DND-41 (cell line): ENCODE measurements at regions not wholly inside any gene's neighbourhood (a gene's known extent, or its start where the extent isn't known, plus 50 kb on each side); places are given as distances from the start of the nearest gene placed in this dataset.

ENCODE experiments used
- ATAC-seq: fragments of 200-7000 bp; cut with Tn5 transposase; 3 replicates; pipeline ENCODE4 v1.9.1; 2021; ENCODE audit warnings: low read depth; ENCODE audit not compliant: insufficient read depth
- DNase-seq: peaks from one replicate; pipeline ENCODE4 v3.0.0-alpha.2; 2020
- H2AFZ ChIP-seq: 2 replicates; pipeline ENCODE4 v1.6.0; 2012; ENCODE audit warnings: low read depth, low read length
- H3K27ac ChIP-seq: 2 replicates; pipeline ENCODE4 v1.5.1; 2012; ENCODE audit warnings: low read length, inconsistent platforms
- H3K27me3 ChIP-seq: fragments of 200-600 bp; sonication (generic); 2 replicates; pipeline ENCODE4 v1.6.0; 2012; ENCODE audit warnings: low read length, mild to moderate bottlenecking, inconsistent platforms; ENCODE audit not compliant: insufficient read depth, poor library complexity
- H3K36me3 ChIP-seq: 2 replicates; pipeline ENCODE4 v1.5.1; 2012; ENCODE audit warnings: low read length, inconsistent platforms; ENCODE audit not compliant: insufficient read depth
- H3K4me1 ChIP-seq: 2 replicates; pipeline ENCODE4 v1.5.1; 2012; ENCODE audit warnings: mild to moderate bottlenecking, low read length; ENCODE audit not compliant: insufficient read depth
- H3K4me2 ChIP-seq: 2 replicates; pipeline ENCODE4 v1.6.0; 2012; ENCODE audit warnings: mild to moderate bottlenecking, moderate library complexity, low read length, inconsistent platforms; ENCODE audit not compliant: insufficient read depth
- H3K4me3 ChIP-seq, 2 experiments: fragments of 200-600 bp in 1 of 2; shearing (Covaris generic) in 1 of 2; 2 replicates each; pipeline ENCODE4 v1.5.1; 2012 to 2016; ENCODE audit warnings: inconsistent platforms in 2 of 2, low read length in 2 of 2, mild to moderate bottlenecking in 2 of 2, low read depth in 1 of 2, moderate library complexity in 1 of 2
- H3K79me2 ChIP-seq: 2 replicates; pipeline ENCODE4 v1.6.0; 2012; ENCODE audit warnings: low read length, inconsistent platforms; ENCODE audit not compliant: insufficient read depth
- H3K9ac ChIP-seq: 2 replicates; pipeline ENCODE4 v1.6.0; 2012; ENCODE audit warnings: low read depth, mild to moderate bottlenecking, inconsistent platforms, low read length, moderate library complexity
- H3K9me3 ChIP-seq: 2 replicates; pipeline ENCODE4 v1.5.1; 2012; ENCODE audit warnings: low read length, moderate library complexity, mild to moderate bottlenecking, inconsistent platforms; ENCODE audit not compliant: insufficient read depth, severe bottlenecking
- H4K20me1 ChIP-seq: 2 replicates; pipeline ENCODE4 v1.6.0; 2012; ENCODE audit warnings: low read length; ENCODE audit not compliant: insufficient read depth
- CTCF ChIP-seq: IDR thresholded peaks from 2 replicates; pipeline ENCODE4 v1.5.1; 2012; ENCODE audit warnings: borderline replicate concordance, low read length, moderate library complexity, mild to moderate bottlenecking; ENCODE audit not compliant: poor library complexity, severe bottlenecking; ENCODE audit errors: extremely low read depth
- EZH2 ChIP-seq: IDR thresholded peaks from 3 replicates; pipeline ENCODE4 v1.6.1; 2012; ENCODE audit warnings: borderline replicate concordance, low read depth, mild to moderate bottlenecking, moderate library complexity, low read length, inconsistent platforms; ENCODE audit not compliant: severe bottlenecking

- no peak for TF ChIP-seq EZH2
- TF ChIP-seq CTCF = no peak
- Histone ChIP-seq H3K9me3 (no peaks in the 10 kb centered on the region), H3K27me3 (no peaks in the 10 kb centered on the region), H3K27ac (no peak overlapping the region), H3K4me1 (no peaks in the 10 kb centered on the region), H3K79me2 (no peaks in the 10 kb centered on the region), H4K20me1 (no peaks in the 10 kb centered on the region), H2AFZ (no peak overlapping the region), H3K4me3 (no peak overlapping the region), H3K36me3 (no peaks in the 10 kb centered on the region), H3K4me2 (no peak overlapping the region), H3K9ac (no peak overlapping the region)
- ATAC-seq = no peak
- DNase-seq = no peak
These were observed 192.7 kb downstream of the SMC2 start for GRCh38 chr9:104286799-104287198.

- no peak overlapping the region for H3K27ac ChIP-seq
- no peak for ATAC-seq
- TF ChIP-seq CTCF = no peak
- no peak for TF ChIP-seq EZH2
- H4K20me1 ChIP-seq = no peaks in the 10 kb centered on the region
- no peak overlapping the region for H2AFZ ChIP-seq
- H3K36me3 ChIP-seq = no peaks in the 10 kb centered on the region
- H3K4me2 ChIP-seq = no peak overlapping the region
- H3K9me3 ChIP-seq = no peaks in the 10 kb centered on the region
- no peaks in the 10 kb centered on the region for H3K27me3 ChIP-seq
- H3K79me2 ChIP-seq = no peaks in the 10 kb centered on the region
- H3K4me3 ChIP-seq = no peak overlapping the region
- DNase-seq = no peak
- H3K4me1 ChIP-seq = no peaks in the 10 kb centered on the region
- no peak overlapping the region for H3K9ac ChIP-seq
These were observed 193.3 kb downstream of the SMC2 start for GRCh38 chr9:104287253-104287878.

- Histone ChIP-seq H3K4me3 (no peak overlapping the region), H2AFZ (no peak overlapping the region), H3K27me3 (no peaks in the 10 kb centered on the region), H3K79me2 (no peaks in the 10 kb centered on the region), H3K36me3 (no peaks in the 10 kb centered on the region), H3K9ac (no peak overlapping the region), H4K20me1 (no peaks in the 10 kb centered on the region), H3K4me1 (no peaks in the 10 kb centered on the region), H3K27ac (no peak overlapping the region), H3K4me2 (no peak overlapping the region), H3K9me3 (no peaks in the 10 kb centered on the region)
- ATAC-seq = no peak
- no peak for DNase-seq
- no peak for TF ChIP-seq EZH2
- TF ChIP-seq CTCF = no peak
These were observed 199.8 kb downstream of the SMC2 start for GRCh38 chr9:104293877-104294276.
